ENCODE measurements at regions not wholly inside any gene's neighbourhood (a gene's known extent, or its start where the extent isn't known, plus 50 kb on each side); places are given as distances from the start of the nearest gene placed in this dataset.
"Not testable (repeated sequence)": the region's sequence is repeated elsewhere in the genome, so short reads cannot be mapped to it uniquely, and the experiment has no call there.

DNA sequence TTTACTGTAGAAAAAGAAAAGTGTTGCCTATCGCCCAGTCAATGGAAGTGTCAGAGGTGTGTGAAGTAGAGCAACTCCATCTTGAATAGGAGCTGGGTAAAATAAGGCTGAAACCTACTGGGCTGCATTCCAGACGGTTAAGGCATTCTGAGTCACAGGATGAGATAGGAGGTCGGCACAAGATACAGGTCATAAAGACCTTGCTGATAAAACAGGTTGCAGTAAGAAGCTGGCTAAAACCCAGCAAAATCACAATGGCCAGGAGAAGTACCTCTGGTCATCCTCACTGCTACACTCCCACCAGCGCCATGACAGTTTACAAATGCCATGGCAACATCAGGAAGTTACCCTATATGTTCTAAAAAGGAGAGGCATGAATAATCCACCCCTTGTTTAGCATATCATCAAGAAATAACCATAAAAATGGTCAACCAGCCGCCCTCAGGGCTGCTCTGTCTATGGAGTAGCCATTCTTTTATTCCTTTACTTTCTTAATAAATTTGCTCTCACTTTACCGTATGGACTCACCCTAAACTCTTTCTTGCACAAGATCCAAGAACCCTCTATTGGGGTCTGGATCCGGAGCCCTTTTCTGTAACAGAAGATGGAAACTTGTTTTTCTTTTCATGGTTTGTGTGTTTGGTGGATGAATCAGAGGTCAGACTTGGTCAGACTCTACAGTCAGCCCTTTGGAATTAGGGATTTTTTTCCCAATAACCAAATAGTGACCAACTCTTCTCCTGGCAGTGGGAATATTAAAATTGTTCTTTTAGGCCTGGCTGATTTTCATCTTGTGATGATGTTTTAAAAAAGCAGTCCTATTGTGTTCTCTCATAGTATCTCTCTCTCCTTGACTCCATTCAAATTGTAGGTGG is 252.9 kb upstream of the ACTBL2 start:
- H3K4me3 Mint-ChIP-seq; DNase-seq (ENCODE audit: low spot score); H3K9me3 Mint-ChIP-seq; H3K4me1 Mint-ChIP-seq (ENCODE audit: low read depth); H3K27ac Mint-ChIP-seq; H3K27me3 Mint-ChIP-seq (ENCODE audit: low read depth); H3K36me3 Mint-ChIP-seq (ENCODE audit: low read depth): not testable (repeated sequence)

DNA sequence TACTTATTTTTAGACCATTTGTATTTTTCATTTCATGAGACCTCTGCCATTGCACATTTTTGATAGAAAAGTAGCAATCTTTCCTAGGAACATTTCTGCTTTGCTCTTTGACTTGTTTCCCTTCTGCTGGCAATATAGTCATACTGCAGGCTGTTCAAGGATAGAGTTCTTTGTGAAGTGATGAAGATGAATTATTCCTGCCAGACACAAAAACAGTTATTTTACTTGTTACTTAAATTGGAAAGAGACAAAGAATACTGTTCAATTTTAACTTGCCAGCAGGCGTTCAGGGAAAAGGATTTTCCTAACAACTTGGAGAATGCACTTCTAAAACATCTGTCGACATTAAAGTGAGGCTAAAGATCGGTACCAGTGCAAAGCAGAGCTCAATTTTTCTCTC is 251.7 kb upstream of the ACTBL2 start:
- no peaks in the 10 kb centered on the region for H3K9me3 Mint-ChIP-seq
- peaks cover 5% of the 10 kb centered on the region for H3K27me3 Mint-ChIP-seq (ENCODE audit: low read depth)
- no peaks in the 10 kb centered on the region for H3K36me3 Mint-ChIP-seq (ENCODE audit: low read depth)
- no peaks in the 10 kb centered on the region for H3K4me1 Mint-ChIP-seq (ENCODE audit: low read depth)
- DNase-seq (ENCODE audit: low spot score), result no peak
- no peak overlapping the region for H3K4me3 Mint-ChIP-seq
- no peak overlapping the region for H3K27ac Mint-ChIP-seq

DNA sequence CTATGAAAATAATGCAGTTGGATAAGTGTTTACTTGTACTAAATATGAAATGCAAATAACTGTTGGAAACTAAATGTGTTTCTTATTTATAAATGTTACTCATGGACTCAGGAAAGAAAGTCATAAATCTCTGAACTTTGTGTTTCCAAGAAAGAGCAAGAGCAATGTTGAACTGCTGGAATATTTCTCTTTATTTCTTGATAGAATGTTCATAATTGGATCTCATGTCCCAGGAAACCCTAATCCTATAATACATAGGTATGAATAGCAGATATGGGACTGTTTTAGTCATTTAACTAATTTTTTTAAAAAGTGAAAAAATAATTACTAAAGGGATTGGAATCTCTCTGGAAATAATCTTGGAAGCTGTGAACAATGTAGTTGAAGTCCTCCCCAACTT is 245.0 kb upstream of the ACTBL2 start:
- Mint-ChIP-seq H3K4me3 (no peak overlapping the region), H3K4me1 (ENCODE audit: low read depth) (no peaks in the 10 kb centered on the region), H3K36me3 (ENCODE audit: low read depth) (no peaks in the 10 kb centered on the region), H3K27me3 (ENCODE audit: low read depth) (peaks cover 8% of the 10 kb centered on the region), H3K9me3 (no peaks in the 10 kb centered on the region), H3K27ac (no peak overlapping the region)
- DNase-seq (ENCODE audit: low spot score), result no peak

DNA sequence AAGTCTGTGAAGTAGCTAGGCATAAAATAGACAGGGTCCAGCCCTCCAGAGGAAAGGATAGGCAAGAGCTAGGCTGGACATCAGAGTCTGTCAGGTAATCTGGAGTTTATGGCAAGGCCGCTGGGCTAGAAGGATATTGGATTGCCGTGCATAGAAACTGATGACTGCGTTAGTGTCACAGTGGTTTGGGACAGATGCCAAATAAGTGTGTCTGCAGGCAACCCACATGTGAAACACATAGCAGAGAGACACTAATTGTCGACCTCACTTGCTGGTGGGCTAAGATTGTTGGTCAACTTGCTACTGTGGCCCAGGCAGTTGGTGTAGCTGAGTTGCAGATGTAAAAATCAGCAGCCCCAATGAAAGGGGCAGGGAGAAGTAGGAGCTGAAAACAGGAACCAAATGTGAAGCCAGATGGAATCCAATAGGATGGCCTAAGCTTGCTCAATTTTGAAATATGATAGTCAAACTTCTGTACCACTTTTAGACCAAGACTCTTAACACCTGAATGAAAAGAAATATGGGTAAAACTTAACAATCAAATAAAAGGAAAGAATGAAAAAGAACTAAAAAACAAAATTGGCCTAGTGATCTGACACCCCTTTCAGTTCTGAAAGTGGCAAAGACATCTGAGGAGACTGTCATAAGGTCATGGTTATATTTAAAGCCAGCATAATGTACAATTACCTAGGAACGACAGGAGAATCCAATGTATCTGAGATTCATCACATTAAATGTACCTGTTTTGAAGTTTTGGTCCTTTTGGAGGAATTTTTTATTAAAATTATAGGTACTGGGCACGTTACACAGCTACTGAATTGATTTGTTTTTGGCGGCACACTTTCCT is 243.3 kb upstream of the ACTBL2 start:
- Mint-ChIP-seq H3K4me1 (ENCODE audit: low read depth) (no peaks in the 10 kb centered on the region), H3K27ac (no peak overlapping the region), H3K27me3 (ENCODE audit: low read depth) (peaks cover 6% of the 10 kb centered on the region), H3K4me3 (no peak overlapping the region), H3K9me3 (no peaks in the 10 kb centered on the region), H3K36me3 (ENCODE audit: low read depth) (no peaks in the 10 kb centered on the region)
- DNase-seq (ENCODE audit: low spot score), result no peak

DNA sequence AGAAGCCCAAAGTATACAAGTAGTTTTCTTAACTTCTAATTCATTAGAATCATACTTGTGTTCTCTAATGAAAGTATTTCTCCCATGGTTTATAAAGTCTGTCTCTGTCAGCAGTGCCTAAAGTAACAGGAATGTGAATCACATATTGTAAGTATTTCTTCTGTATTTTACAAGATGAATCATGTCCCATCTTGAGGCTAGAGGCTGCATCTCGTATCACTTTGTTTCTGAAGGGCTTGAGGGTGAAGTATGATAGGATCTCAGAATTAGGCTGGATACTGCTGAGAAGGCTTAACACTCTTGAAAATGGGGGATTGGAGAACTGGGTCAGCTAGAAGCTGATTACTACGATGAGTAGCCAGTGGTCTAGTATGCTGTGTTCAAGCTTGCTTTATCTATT is 242.2 kb upstream of the ACTBL2 start:
- Mint-ChIP-seq H3K4me1 (ENCODE audit: low read depth) (no peaks in the 10 kb centered on the region), H3K27me3 (ENCODE audit: low read depth) (peaks cover 6% of the 10 kb centered on the region), H3K36me3 (ENCODE audit: low read depth) (no peaks in the 10 kb centered on the region), H3K27ac (no peak overlapping the region), H3K9me3 (no peaks in the 10 kb centered on the region), H3K4me3 (no peak overlapping the region)
- no peak for DNase-seq (ENCODE audit: low spot score)

DNA sequence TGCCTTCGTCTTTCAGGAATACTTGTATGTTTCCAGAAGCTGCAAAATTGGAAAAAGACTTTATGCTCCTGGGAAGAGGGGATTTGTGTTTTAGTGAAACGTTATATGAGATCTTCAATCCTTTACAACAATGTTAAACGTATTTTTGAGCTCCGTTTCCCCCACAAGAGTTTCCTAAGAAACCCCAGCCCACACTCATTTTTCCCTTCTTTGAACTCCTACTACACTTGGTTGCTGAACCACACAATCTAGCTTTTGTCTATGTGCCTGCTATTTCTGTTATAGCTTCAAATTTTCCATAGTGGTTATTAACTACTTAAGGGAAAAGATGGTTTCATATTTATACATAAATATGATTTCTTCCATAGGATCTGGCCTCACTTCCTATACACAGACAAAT is 238.6 kb upstream of the ACTBL2 start:
- no peaks in the 10 kb centered on the region for H3K4me1 Mint-ChIP-seq (ENCODE audit: low read depth)
- H3K27ac Mint-ChIP-seq, result no peak overlapping the region
- no peaks in the 10 kb centered on the region for H3K9me3 Mint-ChIP-seq
- H3K4me3 Mint-ChIP-seq, result no peak overlapping the region
- no peaks in the 10 kb centered on the region for H3K27me3 Mint-ChIP-seq (ENCODE audit: low read depth)
- no peak for DNase-seq (ENCODE audit: low spot score)
- no peaks in the 10 kb centered on the region for H3K36me3 Mint-ChIP-seq (ENCODE audit: low read depth)

DNA sequence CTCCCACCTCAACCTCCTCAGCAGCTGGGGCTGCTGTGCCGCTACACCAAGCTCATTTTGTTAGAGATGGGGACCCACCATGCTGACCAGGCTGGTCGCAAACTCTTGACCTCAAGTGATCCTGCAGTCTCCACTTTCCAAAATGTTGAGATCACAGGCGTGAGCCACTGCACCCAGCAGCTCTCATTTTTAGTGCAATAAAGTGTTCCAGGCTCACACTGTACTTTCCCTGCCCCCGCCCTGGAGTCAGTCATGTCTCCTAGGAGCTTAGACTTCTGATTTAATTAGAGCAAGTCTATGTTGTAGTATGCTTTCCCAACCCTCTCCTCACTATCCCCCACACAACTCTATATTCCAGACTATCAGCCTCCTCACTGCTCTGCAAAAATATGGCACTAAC is 238.0 kb upstream of the ACTBL2 start:
- Mint-ChIP-seq H3K36me3 (ENCODE audit: low read depth) (no peaks in the 10 kb centered on the region), H3K4me1 (ENCODE audit: low read depth) (no peaks in the 10 kb centered on the region), H3K9me3 (no peaks in the 10 kb centered on the region), H3K27me3 (ENCODE audit: low read depth) (no peaks in the 10 kb centered on the region), H3K27ac (no peak overlapping the region), H3K4me3 (no peak overlapping the region)
- DNase-seq (ENCODE audit: low spot score), result no peak

DNA sequence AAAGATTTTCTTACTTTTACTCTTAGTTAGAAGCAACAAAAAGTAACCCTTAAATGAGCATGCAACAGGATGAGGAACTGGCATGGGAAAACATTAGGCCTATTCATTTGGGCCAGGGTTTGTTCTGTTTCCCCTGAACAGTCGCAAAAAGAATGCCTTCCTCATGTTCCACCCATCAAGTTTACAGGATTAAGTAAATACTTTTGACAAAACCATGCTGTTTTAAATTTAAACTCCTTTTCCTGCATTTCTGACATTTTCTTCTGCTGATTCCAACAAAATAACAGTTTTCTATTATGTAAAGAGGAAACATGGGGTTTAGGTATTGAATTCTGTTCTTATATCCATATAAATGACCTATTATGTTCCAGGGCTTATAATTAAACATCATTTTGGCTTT is 236.6 kb upstream of the ACTBL2 start:
- H3K27ac Mint-ChIP-seq, result no peak overlapping the region
- DNase-seq (ENCODE audit: low spot score), result no peak
- no peak overlapping the region for H3K4me3 Mint-ChIP-seq
- H3K9me3 Mint-ChIP-seq, result no peaks in the 10 kb centered on the region
- H3K27me3 Mint-ChIP-seq (ENCODE audit: low read depth), result no peaks in the 10 kb centered on the region
- no peaks in the 10 kb centered on the region for H3K4me1 Mint-ChIP-seq (ENCODE audit: low read depth)
- no peaks in the 10 kb centered on the region for H3K36me3 Mint-ChIP-seq (ENCODE audit: low read depth)

DNA sequence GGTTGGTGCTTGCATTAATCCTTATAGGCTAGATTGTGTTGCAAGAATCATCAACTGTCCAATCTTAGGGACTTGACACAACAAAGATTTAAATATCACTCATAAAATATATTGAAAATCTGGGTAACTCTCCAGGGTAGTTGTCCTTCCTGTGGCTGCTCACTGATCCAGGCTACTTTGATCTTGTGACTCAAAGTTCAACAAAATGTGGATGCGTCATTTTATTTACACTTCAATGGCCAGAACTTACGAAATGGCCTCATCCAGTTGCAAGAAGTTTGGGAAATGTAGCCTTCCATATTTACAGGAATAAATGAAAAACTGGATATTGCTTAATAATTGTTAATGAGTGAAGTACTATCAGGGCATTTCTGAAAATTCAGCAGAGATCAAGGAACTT is 235.5 kb upstream of the ACTBL2 start:
- no peak overlapping the region for H3K4me3 Mint-ChIP-seq
- H3K27me3 Mint-ChIP-seq (ENCODE audit: low read depth), result no peaks in the 10 kb centered on the region
- no peaks in the 10 kb centered on the region for H3K9me3 Mint-ChIP-seq
- no peaks in the 10 kb centered on the region for H3K4me1 Mint-ChIP-seq (ENCODE audit: low read depth)
- H3K36me3 Mint-ChIP-seq (ENCODE audit: low read depth), result no peaks in the 10 kb centered on the region
- no peak overlapping the region for H3K27ac Mint-ChIP-seq
- no peak for DNase-seq (ENCODE audit: low spot score)

DNA sequence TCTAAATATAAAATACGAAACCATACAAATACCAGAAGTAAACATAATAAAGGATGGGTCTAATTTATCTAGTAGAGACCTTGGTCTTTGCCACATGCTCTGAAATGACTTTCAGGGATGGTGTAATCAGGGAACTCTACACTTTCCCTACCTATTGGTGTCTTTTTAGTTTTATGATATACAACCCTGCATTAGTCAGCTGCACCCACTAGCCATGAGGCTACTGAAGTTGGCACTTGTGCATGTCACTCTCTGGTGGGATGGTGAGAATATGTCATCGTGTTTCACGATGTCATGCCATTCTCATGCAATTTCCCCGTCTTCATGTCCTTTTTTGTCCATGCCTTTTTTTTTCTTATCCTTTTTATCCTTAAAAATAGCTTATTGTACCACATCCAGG is 234.9 kb upstream of the ACTBL2 start:
- Mint-ChIP-seq H3K9me3 (no peaks in the 10 kb centered on the region), H3K27me3 (ENCODE audit: low read depth) (no peaks in the 10 kb centered on the region), H3K27ac (no peak overlapping the region), H3K36me3 (ENCODE audit: low read depth) (no peaks in the 10 kb centered on the region), H3K4me1 (ENCODE audit: low read depth) (no peaks in the 10 kb centered on the region), H3K4me3 (no peak overlapping the region)
- no peak for DNase-seq (ENCODE audit: low spot score)

DNA sequence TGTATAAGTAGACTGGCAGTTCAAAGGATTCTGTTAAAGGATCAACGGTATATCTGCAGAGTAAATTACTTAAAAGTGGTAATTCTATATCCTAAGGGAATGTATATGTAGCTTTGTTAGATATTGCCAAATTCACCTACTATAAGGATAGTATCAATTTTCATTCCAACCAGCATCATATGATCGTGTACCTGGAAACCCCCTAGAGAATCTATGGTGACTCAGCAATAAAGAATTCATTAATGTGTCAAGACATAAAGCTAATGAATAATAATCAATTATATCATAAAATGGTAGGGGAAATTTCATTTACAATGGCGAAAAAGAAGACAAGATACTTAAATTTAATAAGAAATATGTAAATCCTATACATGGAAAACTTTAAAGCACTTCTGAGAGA is 234.1 kb upstream of the ACTBL2 start:
- Mint-ChIP-seq H3K4me3 (no peak overlapping the region), H3K4me1 (ENCODE audit: low read depth) (no peaks in the 10 kb centered on the region), H3K9me3 (no peaks in the 10 kb centered on the region), H3K36me3 (ENCODE audit: low read depth) (no peaks in the 10 kb centered on the region), H3K27me3 (ENCODE audit: low read depth) (no peaks in the 10 kb centered on the region), H3K27ac (no peak overlapping the region)
- no peak for DNase-seq (ENCODE audit: low spot score)

DNA sequence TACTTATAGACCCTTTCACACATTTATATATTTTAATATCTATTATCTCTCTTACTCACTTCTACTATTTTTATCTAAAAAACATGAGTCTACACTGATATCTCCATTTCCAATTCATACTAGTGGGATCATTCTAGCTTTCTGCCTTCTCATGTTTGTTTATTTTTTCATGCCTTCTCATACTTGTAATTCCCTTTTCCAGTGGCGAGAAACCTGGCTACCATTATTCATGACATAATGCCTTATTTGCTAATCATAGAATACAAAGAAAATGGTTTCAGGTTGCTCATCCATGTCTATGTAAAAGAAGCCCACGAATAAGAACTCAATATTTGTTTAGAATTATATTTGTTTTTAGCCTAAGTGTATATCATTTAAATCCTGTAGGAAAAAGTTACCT is 232.7 kb upstream of the ACTBL2 start:
- no peak overlapping the region for H3K27ac Mint-ChIP-seq
- no peaks in the 10 kb centered on the region for H3K4me1 Mint-ChIP-seq (ENCODE audit: low read depth)
- H3K9me3 Mint-ChIP-seq, result no peaks in the 10 kb centered on the region
- H3K4me3 Mint-ChIP-seq, result no peak overlapping the region
- no peak for DNase-seq (ENCODE audit: low spot score)
- no peaks in the 10 kb centered on the region for H3K36me3 Mint-ChIP-seq (ENCODE audit: low read depth)
- H3K27me3 Mint-ChIP-seq (ENCODE audit: low read depth), result no peaks in the 10 kb centered on the region

DNA sequence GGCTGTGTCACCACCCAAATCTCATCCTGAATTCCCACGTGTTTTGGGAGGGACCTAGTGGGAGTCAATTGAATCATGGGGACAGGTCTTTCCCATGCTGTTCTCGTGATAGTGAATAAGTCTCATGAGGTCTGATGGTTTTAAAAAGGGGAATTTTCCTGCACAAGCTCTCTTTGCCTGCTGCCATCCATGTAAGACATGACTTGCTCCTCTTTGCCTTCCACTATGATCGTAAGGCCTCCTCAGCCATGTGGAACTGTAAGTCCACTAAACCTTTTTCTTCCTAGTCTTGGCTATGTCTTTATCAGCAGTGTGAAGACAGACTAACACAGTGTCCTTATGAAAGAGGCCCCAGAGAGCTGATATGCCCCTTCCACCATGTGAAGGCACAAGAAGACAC is 230.9 kb upstream of the ACTBL2 start:
- not testable (repeated sequence) for H3K4me3 Mint-ChIP-seq; H3K4me1 Mint-ChIP-seq (ENCODE audit: low read depth); H3K27me3 Mint-ChIP-seq (ENCODE audit: low read depth); H3K27ac Mint-ChIP-seq; H3K9me3 Mint-ChIP-seq; DNase-seq (ENCODE audit: low spot score); H3K36me3 Mint-ChIP-seq (ENCODE audit: low read depth)

DNA sequence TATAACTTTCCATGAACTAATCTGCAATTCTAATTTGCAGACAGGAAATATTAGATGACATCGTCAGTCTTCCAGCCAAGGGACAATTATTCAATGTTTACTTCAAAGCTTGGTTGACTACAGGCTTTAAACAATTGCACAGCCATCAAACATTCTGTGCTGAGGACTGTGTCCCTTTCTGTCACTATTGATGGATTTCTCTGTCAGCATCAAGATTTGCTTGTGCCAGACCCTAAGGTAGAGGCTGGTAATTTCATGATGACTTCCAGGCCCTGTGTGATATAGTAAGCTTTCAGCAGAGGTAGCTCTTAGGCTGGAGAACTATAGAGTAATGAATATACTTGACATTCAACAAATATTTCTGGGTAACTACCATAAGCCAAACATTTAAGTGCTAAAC is 229.3 kb upstream of the ACTBL2 start:
- no peak for DNase-seq (ENCODE audit: low spot score)
- no peaks in the 10 kb centered on the region for H3K9me3 Mint-ChIP-seq
- no peaks in the 10 kb centered on the region for H3K36me3 Mint-ChIP-seq (ENCODE audit: low read depth)

More for the DNA sequence above, 229.3 kb upstream of the ACTBL2 start:
- H3K4me1 Mint-ChIP-seq (ENCODE audit: low read depth), result no peaks in the 10 kb centered on the region
- no peak overlapping the region for H3K27ac Mint-ChIP-seq
- no peaks in the 10 kb centered on the region for H3K27me3 Mint-ChIP-seq (ENCODE audit: low read depth)
- H3K4me3 Mint-ChIP-seq, result no peak overlapping the region
